ENCODE measurements at regions not wholly inside any gene's neighbourhood (a gene's known extent, or its start where the extent isn't known, plus 50 kb on each side); places are given as distances from the start of the nearest gene placed in this dataset.
A peak's percentile ranks its signal among the peaks of the same experiment; 100 is the strongest.

DNA sequence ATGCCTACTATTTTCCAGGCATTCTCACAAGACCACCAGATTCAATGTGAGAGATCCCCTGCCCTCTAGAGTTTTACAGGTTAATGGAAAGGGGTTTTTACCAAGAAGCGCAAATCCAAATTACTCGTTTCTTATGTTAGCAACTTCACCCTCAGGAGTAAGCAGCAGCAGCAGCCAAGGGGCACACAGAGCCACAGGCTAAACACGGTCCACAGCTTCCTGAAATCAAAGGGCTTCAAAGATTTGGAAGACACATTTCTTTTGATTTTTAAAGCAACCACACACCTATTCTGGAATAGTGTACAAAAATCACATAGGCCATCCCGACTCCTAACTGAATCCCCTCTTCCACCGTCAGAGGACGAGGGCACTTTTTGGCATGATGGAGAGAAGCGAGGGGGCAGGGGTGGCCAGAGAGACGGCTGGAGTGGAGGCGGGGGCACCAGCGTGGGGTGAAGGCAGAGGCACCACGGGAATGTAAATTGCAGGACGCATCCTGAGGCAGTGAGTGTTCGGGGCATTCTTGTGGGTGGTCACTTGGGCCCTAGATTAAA, 107.0 kb downstream of the ARF6 start:
- no peak for DNase-seq

DNA sequence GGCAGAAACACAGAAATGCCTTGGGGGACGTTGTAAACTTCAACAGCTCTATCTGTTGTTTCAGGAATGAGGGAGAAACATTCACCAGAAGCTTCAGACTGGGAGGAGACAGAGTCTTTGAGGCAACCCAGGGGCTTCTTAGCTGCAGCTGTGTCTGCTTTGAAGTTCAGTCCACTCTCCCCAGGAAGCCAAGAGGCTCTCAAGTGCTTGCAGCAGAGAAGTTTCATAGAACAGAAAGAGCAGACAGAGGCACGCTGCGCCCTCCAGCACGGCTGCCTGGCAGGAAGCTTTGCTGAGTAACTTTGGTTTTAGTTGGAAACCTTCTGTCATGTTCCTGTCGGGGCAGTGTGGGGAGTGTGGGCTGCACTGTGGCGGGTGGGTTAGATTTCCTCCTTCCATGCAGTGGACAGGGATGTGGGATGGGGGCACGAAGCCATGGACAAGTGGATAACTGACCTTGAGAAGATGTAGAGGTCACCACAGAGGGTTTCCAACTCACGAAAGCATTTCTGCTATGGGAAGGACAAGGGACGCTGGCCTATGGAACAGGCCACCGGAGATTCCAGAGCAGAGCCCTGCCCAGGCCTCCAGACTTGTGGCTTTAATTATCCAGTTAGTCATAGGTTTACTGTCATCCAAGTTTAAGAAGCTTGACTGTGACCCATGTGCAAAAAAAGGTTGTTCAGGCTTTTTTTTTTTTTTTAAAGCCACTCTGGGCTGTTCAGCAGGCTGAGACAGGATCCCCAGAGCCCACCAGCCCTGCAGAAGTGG, 107.7 kb downstream of the ARF6 start:
- DNase-seq, result peak; percentile 22

DNA sequence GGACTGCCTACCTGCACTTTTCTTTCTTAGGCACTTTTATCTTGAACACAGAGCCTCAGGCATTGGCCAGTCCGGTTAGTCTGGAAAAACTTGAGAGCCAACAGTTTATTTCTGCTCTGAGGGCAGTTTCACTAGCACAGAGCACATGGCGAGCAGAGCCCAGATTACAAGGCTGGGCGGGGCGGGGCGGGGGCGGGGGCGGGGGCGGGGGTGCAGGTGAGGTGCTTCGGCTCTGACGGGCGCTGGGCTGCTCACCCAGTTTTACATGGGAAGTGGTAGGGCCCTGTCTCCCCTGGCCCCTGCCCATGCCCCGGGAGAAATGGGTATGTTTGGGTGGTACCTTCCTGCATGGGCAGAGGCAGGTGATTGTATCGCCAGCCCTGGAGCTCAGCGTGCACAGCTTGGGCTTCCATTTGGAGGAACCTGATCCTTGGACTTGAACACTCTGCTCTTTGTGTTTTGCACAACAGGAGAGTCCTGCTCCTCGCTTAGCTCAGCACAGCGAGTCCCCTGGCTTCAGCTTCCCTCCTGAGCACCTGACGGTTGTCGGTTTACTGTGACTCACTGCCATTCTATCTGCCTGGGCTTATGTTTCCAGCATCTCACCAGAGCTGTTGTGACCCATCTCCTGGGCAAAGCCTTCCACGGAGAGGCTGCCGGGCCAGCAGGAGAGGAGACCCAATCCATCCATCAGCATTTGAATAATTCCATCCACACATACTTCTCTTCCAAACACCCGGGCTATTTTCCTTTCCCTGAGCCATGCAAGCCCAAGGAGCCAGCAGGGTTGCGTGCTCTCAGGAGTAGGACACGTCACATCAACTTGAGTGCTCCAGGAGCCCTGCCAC, 108.5 kb downstream of the ARF6 start:
- DNase-seq, result peak; percentile 21

DNA sequence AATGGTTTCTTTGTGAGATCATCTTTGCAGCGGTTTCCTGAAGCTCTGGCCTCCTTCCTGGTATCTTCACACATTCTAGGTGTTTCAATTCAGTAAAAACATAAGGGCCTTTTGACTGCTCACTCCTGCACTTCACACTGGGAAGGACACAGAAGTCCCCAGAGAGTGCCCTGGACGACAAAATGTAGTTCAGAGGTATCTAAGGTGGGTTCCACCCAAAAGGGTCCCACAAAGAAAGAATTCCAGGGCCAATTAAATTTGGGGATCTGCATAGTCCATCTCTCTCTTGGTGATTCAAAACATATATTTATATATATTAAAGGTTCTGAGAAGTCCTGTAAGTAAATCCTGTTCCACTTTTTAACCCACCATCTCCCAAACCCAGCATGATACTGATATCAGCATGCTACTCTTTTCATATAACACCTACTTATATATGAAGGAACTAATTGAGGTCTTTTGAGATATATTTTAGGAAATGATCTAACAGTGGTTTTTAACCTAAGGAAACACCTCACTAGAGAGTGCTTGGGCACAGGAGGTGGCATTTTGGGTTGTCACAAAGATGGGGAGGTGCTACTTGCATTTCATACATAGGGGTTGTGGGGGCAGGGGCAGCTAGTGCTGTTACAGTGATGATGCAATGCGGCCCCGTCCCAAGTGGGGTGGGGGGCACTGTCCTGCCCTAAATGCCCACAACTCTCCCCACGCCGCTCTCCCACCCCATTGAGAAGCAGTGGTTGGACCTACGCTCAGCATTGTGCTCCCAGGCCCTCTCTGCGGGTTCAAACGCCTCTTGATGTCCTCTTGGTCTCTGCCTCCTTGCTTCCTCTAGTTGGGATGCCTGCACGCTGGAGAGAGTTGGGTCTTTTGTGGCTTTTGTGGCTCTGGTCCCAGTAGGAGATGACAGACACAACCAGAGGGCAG, 109.4 kb downstream of the ARF6 start:
- DNase-seq, result peak; percentile 9

DNA sequence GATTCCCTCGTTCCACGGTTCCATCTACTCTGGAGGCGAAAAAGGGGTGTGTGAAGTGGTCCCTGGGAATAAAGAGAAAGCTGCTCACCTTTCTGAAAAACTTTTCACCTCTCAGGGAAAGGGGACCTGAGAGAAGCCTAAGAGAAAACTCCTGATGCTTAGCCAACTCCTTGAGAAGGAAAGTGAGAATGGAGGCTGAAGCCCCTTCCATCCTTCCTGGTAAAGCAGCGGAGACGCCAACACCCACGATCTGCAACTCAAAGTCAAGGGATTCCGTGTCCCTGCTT, 110.0 kb downstream of the ARF6 start:
- no peak for DNase-seq

- DNase-seq, result peak; percentile 54
These were observed 110.5 kb downstream of the ARF6 start for GRCh38 chr14:50003213-50004021.

GRCh38 chr14:50006141-50006540, 110.2 kb downstream of the VCPKMT start:
- DNase-seq, result no peak

DNA sequence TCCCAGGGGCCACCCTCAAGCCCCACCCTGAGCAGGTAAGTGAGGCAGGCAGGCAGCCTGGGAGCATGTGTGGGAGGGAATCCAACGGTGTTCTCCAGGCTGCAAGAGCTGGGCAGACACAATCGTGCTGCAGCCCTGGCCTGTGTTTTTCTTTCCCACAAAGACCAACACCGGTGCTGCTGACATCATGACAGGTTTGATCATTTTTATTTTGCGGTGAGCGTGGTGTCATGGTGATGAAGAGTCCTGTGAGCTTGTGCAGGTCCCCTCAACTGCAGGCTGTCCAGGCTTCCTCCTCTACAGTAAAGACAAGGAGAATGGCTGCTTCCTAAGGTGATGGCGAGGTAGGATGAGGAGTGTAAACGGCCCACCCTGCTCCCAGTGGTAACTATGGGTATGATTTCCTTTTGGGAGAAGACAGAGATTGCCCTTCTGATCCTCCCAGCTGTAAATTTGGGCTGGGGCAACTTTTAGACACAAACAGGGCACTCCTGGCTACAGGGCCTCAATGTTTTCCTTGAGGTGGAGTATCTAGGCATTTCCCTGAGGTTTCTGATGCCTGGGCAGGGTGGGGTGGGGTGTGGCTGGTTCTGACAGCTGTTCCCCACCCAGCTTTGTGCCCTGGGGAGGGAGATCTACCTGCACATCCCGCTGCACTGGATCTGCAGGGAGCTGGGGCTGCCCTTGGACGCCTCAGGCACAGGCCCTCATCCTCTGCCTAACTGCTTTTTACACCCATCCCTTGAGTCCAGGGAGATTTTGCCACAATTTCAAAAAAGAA, 109.1 kb downstream of the VCPKMT start:
- no peak for DNase-seq

DNA sequence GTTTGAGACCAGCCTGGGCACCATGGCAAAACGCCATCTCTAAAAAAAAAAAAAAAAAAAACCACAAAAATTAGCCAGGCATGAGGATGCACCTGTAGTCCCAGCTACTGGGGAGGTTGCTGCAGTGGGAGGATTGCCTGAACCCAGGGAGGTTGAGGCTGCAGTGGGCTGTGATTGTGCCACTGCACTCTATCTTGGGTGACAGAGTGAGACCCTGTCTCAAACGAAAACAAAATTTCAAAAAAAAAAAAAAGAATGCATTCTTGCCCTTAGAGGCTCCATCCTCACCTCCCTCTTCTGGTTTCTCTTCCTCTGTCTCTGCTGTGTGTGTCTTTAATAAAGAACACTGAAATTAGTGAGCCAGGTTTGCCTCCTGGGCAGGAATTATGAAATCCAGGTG, 107.8 kb downstream of the VCPKMT start:
- DNase-seq, result no peak

DNA sequence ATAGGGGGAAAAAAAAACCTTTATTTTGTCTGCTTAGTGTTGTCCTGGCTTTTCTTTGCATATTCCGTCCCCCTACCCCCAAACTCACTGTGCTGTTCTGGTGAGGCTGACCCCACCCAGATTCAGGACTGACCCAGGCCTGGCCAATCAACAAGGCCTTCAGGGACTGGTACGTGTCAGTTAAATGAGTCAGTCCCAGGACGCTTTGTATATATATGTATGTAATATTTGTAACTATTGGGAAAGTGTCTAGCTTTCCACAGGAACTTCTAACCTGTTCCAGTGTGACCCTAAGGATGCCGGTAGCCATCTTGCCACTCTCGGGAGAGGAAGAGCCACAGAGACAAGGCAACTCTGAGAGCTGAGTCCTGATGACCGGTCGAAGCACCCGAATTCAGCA, 107.4 kb downstream of the VCPKMT start:
- no peak for DNase-seq

DNA sequence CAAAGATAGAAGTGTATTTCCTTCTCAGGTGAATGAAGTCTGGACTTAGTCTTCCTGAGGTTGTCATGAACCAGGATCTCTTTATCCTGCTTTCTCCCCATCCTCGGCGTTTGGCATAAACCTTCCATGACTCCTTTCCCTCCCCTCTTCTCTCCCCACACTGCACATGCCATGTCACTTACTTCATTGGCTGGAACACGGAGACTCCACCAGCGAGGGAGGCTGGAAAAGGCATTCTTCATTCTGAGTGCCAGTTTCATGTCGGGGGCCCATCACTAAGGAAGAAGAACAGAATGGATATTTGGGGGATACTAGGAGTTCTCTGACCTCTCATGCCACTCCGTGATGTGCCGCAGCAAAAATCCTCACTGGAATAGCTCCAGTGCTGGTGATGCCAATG, 105.6 kb downstream of the VCPKMT start:
- DNase-seq, result no peak

DNA sequence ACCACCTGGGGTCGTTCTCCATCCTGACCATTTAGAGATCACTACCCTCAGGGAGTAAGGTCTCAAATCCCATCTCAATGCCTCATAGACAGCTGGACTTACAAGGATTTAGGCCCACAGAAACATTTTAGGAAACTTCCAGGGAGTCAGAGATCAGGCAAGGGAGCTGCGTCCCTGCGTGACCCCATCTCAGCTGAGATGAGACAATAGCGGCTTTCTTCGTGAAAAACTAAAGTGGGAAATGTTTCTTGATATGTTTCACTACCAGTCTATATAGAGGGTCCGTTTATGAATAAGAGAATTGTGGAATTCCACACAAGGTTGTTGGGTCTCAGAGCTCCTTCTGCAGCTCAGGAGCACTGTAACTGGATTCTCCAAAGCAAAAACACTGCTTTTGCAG, 105.1 kb downstream of the VCPKMT start:
- no peak for DNase-seq

- DNase-seq, result no peak
These were observed 103.7 kb downstream of the VCPKMT start for GRCh38 chr14:50012644-50013043.

GRCh38 chr14:50013198-50013918, 103.0 kb downstream of the VCPKMT start:
- DNase-seq, result no peak

- no peak for DNase-seq
These were observed 102.4 kb downstream of the VCPKMT start for GRCh38 chr14:50013934-50014333.

GRCh38 chr14:50014809-50015430, 101.5 kb downstream of the VCPKMT start:
- DNase-seq, result no peak

DNA sequence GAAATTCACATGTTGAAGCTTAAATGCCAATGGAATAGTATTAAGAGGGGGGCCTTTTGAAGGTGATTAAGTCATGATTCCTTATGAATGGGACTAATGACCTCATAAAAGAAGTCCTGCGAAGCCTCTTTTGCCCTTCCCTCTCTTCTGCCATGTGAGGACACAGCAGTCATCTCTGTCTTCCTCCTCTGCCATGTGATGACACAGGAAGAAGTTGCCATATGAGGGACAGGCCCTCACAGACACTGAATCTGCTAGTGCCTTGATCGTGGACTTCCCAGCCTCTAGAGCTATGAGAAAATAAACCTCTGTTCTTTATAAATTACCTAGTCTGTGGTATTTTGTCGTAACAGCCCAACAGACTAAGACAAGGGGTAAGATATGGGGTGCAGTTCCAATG, 100.7 kb downstream of the VCPKMT start:
- DNase-seq, result no peak

- DNase-seq, result no peak
These were observed 98.0 kb downstream of the VCPKMT start for GRCh38 chr14:50018201-50018932.

- no peak for DNase-seq
These were observed 97.5 kb downstream of the VCPKMT start for GRCh38 chr14:50018933-50019210.

DNA sequence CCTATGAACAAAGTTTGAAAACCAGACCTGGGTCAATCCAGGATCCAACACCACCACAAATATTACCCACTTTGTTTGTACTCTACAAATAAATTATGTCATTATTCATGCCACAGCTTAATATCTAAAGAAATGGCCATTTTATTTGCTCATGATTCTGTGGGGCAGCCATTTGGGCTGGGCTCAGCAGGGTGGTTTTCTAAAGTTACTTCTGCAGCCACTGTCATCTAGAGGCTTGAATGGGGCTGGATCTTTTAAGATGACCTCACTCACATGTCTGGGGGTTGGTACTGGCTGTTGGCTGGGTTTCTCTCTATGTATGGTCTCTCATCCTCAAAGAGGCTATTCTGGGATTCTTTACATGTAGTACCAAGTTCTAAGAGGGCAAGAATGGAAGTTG, 96.2 kb downstream of the VCPKMT start:
- DNase-seq, result no peak
